ENCODE measurements at regions not wholly inside any gene's neighbourhood (a gene's known extent, or its start where the extent isn't known, plus 50 kb on each side); places are given as distances from the start of the nearest gene placed in this dataset.
"Not testable (repeated sequence)": the region's sequence is repeated elsewhere in the genome, so short reads cannot be mapped to it uniquely, and the experiment has no call there.

DNA sequence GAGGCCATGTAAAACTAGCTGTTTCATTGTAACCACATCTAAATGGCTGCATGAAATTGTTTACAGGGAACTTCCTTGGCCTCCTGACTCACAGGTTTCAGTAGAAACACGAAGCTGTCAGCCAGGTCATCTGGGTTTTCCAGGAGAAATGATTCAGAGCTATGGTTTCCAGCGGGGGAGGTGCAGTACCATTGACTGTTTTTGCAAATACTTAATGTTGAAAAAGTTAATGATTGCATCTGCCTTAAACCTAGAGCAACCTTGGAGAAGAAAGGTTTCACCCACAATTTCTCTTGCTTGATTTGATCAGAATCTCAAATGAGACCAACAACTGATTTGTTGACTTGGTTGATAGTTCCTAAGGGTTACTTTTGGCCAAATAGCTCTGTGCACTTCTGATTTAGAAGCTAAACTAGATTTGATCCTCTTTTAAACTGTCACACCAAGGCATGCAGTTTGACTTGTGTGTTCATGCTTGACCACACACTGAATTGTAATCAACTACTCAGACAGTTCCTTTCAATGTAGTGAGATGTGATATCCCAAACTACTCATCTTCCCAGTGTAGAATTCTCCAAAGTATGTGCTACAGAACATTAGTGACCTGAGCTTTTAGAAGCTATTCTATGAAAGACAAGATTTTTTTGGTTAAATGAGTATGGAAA lies 193.5 kb upstream of the CHST9 start:
- DNase-seq (ENCODE audit: low spot score) = no peak

DNA sequence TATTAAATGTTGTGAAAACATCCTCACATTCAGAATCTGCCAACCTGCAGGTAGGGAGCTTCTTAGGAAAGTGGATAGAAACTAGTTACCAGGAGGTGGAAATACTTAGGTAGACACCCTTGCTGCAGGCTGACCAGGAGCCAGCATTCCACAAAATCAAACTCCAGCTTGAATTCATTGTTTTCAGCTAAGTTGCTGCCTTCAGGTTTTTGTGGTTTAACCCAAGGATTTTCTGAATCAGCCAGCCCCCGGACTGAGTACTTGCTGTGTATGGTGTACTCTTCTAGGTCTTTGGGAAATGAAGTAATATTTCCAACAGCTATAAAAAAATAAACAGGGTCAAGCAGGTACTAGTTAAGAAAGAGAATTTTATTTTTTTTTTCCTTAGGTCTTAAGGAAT lies 192.1 kb upstream of the CHST9 start:
- DNase-seq (ENCODE audit: low spot score) = no peak

DNA sequence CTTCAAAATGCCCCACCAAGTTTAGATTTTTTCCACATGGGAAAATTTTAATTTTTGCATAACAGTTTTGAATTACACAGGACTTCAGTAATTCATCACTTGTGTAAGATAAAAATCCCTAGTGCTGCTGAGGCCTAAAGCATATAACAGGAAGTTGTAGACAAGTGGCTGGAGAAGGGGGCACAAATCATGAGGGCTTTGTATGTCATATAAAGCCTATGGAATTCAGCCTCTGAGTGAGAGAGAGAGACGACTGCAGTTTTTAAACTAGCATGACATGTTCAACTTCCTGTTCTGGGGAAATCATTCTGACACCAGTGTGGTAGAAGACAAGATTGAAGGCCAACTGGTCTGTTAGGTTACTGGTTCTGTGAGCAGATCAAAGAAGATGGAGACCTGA lies 187.3 kb upstream of the CHST9 start:
- no peak for DNase-seq (ENCODE audit: low spot score)

DNA sequence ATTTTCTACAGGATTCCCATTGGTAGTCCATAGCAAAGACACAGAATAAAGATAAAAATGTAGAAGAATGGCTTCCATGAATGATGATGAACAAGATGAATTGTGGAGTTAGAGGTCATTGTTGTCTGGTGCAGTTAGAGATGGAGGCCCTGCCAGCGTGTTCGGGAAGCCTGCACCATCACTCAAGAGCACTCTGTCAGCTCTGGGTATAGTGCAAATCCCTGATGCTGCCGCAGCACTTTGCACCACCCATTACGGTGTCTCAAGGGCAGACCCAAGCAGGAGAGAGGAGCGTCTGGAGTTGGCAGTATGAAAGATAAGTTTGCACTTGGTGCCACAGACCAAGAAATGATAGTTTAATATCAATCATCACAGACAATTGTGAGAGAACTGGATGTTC lies 181.6 kb upstream of the CHST9 start:
- no peak for DNase-seq (ENCODE audit: low spot score)

DNA sequence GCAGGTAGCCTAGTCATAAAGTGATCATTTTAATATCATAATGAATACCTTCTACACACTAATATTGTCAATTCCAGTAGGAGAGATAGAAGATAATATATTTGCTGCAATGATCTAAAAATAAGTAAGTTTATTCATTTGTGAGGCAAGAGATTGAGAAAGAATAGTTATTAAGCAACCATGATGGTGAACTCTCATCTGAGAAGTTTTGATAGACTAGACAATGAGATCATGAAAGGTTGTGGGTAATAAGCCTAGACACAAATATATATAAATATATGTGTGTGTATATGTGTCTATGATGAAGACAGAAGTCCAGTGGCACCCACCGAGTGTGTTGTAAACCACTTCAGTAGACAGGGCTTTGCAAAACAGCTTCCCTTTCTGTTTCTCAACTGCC lies 181.0 kb upstream of the CHST9 start:
- DNase-seq (ENCODE audit: low spot score) = no peak

DNA sequence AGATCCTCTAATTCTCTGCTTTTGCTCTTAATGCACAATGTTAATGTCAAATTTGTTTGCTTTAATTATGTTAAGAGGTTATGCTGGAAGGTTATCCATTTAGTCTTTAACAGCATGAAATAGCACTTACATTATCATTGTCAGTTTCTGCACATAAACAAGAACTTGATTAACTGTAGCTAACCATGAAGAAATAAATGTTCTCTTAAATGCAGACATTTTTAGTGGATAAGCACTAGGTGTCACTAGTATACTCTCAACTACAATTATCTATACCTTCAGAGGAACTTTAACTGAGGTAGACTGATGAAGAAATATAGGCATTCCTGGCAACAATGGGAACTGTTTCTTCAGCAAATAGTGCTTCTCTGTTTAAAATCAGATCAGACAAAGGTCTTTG lies 178.8 kb upstream of the CHST9 start:
- no peak for DNase-seq (ENCODE audit: low spot score)

DNA sequence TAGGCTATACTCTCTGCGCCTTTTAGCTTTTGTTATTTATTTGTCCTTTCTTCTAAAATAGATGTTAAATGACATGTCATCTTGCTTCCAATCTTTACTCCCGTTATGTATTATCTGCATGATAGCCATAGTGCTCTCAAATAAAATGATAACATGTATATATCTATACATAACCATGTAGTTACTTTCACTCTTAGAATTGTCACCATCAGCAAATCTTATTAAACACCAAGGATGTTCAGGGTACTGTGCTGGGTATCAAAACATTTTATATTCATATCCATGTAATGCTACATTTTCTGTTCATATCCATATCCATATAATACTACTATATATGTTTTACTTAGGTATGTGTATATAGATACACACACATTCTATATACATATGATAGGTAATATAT lies 176.4 kb upstream of the CHST9 start:
- DNase-seq (ENCODE audit: low spot score) = no peak

DNA sequence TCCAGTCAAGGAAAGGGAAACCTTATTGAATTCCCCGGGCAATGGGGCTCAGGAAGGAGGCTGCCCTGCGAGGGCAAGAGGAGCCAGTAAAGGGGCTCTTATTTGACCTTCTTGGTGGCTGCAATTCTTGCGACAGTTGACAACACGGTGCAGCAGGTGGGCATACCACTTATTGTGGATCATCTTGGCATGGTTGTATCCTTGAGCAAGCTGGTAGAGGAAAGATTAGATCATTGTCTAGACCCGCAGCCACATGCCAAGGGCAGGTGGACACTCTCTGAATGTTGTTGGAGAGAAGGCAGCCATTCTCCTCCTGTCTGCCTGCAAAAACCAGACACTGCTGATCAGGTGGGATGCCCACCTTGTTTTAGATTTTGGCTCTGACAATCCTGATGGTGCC lies 170.2 kb upstream of the CHST9 start:
- DNase-seq (ENCODE audit: low spot score) = no peak

DNA sequence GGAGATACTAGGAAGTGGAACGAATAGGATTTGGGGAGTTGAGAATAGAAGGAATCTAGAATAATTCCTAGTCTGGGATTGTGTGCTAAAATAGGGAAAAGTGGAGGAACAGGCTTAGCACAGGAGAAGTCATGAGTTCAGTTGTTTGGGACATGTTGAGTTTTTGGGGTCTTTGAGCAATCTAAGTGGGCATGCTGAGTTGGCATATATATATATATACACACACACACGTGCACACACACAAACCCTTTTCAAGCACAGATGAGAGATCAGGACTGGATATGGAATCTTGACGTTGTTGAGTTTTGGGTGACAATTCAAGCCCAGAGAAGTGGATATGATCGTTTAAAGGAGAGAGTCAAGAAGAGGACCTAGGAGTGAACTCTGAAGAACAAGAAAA lies 168.2 kb upstream of the CHST9 start:
- no peak for DNase-seq (ENCODE audit: low spot score)

DNA sequence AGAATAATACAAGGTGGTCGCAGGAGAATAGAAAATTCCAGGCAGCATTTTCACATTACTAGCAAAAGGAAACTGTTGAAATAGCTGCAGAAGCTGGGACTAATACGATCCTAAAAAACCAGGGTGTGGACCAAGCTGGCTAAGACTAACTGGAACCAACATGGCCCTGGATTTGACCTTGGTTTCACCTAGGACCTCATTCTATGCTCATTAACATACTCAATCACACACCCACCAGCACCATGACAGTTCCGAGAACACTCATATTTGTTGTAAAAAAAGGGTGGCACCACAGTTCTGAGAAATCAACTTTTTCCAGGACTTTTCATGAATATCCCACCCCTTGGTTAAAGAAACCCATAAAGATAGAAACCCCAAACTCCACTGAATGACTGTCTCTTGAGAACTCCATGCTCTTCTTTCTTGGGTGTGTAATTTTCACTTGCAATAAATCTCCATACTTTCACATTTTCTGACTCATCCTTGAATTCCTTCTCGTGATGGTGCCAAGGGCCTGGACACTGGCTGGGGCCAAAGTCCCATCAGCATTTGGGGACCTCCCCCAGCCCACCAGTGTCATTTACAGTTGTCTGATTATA lies 164.3 kb upstream of the CHST9 start:
- DNase-seq (ENCODE audit: low spot score) = no peak

DNA sequence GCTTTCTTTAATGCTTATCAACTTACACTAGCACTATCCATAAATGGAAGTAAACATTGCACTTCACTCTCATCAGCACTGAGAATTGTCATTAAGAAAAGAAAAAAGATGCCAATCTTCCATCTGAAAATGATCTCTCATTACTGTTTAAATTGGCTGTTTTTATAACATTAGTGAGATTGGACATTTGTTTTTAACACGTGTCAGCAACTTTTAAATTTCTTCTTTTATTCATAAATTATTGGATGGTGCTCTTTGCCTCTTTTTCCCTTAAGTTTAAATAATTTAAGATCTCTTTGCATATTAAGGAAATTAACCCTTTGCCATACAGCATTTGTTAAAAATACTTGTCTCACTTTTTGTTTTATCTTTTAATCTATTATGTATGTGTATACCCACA lies 146.5 kb upstream of the CHST9 start:
- no peak for DNase-seq (ENCODE audit: low spot score)

DNA sequence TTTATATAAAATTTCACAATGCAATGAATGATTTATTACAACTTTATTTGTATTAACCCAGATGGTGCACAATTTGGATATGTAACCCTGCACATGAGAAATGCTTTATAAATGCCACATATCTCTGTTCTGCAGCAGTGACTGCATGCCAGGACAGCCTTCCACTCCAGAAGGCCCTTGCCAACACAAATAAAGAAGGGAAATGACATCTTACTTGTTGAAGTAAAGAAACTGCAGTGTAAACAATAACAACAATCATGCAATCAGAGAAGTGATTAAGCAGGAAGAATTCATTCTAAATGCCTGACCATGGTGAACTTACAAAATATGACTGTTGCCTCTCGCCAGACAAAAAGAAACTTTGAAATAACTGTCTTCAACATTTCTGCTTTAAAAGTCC lies 129.9 kb upstream of the CHST9 start:
- no peak for DNase-seq (ENCODE audit: low spot score)

DNA sequence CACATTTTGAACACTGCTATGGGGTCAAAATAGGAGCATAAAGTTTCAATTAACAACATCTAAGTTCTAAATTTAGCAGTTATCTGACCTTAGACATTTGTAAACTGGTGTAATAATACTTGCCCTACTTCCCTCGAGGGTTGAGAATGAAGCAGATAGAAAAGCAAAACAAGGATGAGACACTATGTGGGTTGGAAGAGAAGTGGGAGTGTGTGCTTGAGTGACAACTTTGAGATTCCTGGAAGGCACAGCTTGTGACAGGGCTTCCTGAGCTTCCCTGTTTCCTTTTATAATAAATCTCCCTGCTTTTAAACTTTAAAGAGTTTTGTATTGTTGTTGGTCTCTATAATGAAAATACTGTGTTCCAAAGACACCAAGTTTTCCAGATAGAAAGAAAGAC lies 128.6 kb upstream of the CHST9 start:
- no peak for DNase-seq (ENCODE audit: low spot score)

DNA sequence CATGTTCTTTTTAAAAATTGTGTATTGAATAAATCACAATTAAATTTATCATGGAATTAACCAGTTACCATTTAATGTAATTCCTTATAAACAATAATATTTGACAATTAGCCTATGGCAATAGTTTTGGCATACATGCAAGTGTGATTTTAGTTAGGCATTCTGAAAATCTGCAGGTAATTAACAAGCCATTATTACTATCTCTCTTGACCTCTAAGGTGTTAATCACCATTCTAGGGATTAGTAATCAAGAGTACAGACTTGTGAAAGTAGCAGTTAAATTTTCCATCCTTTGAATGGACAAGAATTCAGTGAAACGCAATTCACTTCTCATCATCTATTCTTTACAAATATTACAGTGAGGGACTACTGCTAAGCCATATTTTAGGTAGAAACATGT lies 127.7 kb upstream of the CHST9 start:
- no peak for DNase-seq (ENCODE audit: low spot score)

DNA sequence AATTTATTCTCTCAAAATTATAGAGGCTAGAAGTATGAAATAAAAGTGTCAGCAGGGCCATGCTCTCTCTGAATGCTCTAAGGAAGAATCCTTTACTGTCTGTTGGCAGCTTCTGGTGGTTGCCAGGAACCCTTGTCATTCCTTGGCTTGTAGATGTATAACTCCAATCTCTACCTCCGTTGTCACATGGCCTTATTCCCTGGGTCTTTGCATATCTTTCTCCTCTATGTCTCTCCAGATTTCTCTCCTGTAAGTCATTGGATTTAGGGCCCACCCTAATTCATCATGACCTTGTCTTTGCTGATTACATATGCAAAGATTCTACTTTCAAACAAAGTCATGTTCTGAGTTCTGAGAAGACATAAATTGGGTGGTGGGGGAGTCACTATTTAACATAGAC lies 127.0 kb upstream of the CHST9 start:
- no peak for DNase-seq (ENCODE audit: low spot score)

DNA sequence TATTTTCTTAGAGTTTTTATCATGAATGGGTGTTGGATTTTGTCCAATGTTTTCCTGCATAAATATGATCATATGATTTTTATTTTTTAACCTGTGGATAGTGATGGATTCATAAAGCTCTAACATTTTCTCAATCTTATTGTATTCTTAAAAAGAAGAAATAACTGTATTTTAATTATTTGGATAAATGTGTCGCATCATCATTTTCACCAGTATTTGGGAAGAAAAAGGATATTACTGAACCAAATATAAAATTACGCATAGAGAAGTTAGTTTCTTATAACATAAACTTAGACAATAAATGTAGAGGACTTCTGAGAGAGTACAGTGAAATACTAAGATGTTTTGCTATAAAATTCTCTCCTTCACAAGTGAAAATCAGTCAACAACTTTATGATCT lies 126.0 kb upstream of the CHST9 start:
- no peak for DNase-seq (ENCODE audit: low spot score)

DNA sequence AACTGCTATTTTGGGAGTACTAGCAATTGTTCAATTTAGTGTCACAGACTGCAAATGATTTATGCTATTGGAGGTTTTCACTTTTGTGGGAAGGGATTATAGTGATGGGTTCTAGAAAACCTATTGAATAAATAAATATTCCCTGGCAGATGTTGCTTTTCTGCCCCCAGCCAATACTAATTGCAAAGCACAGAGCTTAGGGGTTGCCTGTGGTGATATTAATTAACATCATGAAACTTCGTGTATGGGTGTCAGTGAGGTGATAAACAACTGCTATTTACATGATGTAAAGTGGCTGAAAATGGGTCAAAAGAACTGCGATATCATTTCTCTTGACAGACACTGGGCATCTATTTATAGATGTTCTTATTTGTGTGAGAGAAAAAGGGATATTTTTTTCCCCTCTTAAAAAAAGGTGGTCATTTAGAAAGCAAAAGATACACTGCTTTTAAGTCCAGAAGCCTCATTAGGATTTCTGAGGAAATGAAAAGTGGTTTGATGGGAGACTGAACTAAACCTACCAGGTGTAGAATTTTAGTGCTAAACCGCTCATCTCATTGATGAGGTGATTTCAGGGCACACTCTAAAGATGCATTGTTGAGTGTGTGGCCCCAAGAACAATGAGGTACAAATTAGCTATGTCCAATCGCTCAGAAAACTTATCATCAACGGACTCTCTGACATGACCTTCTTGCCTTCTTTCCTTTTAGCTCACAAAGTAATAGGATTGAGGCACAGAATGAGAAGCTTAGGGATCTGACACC lies 116.7 kb upstream of the CHST9 start:
- no peak for DNase-seq (ENCODE audit: low spot score)

DNA sequence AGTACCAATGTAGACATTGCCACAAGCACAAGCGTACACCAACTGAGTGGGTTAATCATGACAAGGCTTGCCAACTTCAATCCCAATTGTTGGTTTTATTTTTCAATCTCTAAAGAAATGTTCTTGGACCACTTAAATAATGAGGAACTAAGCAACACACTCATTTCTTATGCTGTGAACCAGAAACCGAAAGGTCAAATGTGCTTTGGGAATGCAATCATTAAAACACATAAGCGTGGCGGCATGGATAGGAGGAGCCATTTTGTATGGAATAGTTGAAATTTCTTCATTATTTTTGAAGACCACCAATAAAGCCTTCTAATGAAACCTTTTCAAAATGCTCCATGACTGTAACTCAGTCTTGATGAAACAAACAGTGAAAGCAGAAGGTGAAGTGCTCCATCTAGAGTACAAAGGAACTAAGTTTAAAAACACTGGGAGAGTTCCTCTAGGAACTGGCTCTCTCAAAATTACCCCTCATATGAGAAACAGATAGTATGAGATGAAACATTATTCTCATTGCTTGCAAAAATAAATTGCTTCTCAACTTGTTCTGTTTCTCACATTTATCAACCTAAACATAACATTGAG lies 113.2 kb upstream of the CHST9 start:
- no peak for DNase-seq (ENCODE audit: low spot score)

DNA sequence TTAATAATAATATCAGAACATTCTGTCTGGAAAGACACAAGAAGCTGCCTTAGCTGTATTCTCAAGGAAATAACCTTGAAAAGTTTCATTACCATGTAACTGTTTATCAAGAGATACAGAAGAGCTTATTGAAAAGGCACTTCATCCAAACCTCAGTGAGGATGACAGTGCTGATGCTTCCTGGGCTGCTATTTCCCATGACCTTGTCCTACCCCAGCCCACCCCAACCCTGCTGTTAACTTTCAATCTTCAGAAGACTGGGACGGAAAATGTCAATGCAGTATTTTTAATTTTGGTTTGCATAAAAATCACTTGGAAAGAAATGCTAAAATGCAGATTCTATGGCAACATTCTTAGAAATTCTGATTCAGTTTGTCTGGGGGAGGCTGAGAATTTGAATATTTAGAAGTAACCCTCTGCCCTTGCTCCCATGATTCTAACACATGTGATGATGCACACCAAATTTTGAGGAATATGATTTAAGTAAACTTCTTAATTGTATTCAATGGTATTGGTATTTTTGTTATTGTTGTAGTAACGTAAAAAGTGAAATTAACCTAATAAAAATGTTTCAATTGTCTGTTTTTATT lies 101.0 kb upstream of the CHST9 start:
- not testable (repeated sequence) for DNase-seq (ENCODE audit: low spot score)

DNA sequence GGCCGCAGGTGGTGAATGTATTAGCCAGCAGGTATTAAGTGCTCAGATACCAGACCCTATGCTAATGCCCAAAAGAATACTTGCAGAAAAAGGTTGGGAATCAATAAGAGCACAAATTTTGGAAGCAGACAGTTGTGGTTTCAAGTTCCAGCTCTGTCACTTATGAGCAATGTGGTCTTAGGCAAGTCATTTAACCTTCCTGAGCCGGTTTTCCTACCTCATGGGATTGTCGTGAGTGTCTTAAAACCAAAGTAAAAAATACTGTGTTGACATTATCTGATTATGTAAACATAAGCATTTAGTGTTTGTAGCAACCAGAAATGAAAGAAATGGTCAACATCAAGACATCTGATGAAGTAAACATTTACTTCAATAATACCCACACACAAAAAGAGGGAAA lies 93.0 kb upstream of the CHST9 start:
- no peak for DNase-seq (ENCODE audit: low spot score)

DNA sequence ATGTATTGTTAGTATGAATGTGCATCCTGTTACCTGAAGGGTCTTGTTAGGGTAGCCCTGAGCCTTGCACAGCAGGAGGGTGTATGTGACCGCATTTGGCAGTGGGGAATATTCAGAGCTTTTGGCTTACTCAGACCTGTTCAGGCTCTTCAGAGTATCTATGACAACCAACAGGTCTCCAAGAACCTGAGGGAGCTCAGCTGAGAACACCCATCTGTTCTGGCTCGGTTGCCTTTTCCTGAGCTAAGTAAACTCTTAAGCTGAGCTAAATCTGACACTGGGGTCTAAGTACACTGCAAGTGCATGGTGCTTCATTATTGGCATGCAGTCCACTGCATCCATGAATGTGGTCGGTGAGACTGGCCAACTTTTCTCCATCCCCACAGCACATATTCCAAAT lies 92.4 kb upstream of the CHST9 start:
- DNase-seq (ENCODE audit: low spot score) = no peak

DNA sequence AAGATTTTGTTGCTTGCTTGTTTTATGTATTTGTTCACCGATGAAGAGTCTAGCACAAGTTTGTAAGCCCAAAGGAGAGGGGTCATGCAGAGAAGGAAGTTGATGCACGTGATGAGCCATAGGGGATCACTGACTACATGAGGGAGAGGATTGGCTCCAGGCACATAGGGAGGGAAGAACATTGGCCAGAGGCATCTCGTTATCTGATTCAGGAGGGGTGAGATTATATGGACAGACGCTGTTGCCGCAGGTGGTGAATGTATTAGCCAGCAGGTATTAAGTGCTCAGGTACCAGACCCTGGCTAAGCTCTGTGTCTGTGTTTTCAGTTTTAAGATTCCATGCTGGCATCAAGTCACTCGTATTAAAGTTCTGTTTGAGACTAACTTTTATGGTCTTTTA lies 91.8 kb upstream of the CHST9 start:
- no peak for DNase-seq (ENCODE audit: low spot score)

DNA sequence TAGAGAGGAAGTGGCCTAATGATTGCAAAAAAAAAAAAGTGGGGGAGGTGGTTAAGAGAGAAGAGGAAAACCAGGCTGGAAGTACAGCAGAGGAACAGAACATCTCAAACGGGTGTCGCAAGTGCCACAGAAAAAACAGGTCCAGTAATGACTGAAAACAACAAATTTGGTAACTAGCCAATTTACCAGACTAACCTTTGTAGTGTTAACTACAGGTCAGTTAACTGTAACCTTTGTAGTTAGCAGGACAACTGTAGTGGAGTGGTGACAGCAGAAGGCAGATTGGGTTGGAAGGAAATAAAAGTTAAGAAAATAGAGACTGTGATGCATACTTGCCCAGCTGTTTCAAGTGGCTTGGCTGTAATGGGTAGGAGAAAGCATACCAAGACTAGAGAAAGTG lies 91.4 kb upstream of the CHST9 start:
- DNase-seq (ENCODE audit: low spot score) = no peak

Data from germinal center (tissue), 1 donor.